Activated CD4-positive, alpha-beta T cell treated with anti-CD3 and anti-CD28 coated beads for 48 hours (primary cell): ENCODE measurements at regions not wholly inside any gene's neighbourhood (a gene's known extent, or its start where the extent isn't known, plus 50 kb on each side); places are given as distances from the start of the nearest gene placed in this dataset.
"Not testable (repeated sequence)": the region's sequence is repeated elsewhere in the genome, so short reads cannot be mapped to it uniquely, and the experiment has no call there.

ENCODE experiments used
- DNase-seq: peaks from one replicate; pipeline ENCODE4 v3.0.0-alpha.2; 2020

DNA sequence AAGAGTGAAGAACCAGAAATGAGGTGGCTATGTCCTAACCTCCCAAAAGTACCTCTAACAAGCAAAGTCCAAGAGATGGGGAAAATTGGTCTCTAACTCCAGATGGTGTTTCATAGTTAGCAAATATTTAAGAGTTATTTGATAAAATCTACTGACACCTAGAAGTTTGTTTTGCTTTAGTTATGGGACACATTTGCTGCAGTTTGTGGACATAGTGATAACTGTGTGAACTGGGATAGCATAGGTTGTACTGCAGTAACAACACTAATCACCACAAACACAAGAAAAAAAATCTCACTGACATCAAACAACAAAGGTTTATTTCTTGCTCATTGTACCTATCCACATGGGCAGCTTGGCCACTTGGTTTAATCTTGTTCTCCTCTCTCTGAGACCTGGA, 965.0 kb upstream of the SPRY2 start:
- no peak for DNase-seq

DNA sequence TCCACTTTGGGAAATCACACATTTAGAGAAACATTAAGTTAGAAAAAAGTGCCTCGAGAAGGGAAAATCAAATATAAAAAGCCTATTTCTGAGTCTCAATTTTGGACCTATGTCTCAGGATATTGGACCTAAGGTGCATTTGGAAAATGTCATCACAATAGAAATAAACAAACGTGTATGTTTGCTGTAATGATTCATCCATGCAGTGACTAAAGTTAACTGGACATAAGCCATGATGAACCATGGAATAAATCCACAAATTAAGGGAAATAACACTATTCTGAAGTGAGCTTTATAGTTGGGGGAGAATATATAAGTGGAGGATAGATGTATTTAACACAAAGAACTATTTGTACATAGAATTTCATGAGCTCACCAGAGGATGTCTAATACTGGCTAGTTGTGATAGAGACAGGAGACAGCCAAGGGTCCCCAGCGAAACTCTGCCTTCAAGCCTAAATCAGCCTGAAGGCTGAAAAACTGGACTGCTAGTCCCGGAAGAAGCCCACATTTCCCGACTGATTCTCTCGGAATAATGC, 963.3 kb upstream of the SPRY2 start:
- no peak for DNase-seq

DNA sequence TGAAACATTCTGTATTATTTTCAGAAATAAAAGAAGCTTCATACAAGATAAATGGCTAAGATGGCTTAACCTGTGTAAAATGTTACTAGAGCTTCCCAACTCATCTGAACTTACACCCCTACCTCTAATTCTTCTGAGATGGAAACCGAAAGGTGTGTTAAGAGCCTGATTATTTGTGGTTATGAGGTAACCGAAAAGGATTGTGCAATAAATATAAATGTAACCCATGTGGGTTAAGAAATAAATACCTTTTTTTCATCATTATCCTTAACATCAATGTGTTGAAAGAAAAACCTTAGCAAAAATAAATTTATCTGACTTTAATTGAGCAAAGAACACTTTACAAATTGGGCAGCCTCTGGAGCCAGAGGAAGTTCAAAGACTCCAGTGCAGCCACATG, 961.8 kb upstream of the SPRY2 start:
- DNase-seq = no peak

DNA sequence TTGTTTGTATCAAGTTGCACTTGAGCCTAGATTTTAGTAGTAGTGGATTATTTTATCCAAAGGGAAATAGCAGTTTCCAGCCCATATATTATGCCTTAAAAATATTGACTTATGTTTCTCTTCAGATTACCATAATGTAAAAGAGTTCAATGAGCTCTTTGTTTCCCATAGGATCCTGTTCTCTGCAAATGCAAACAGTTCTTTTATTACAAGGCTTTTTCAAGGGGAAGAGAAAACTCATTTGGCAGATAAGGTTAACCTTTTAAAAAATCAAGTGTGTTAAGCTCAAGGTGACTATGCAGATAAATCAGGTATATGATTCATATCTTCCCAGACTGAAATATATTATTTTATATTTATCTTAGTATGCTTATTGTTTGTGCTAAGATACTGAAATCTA, 961.2 kb upstream of the SPRY2 start:
- DNase-seq = no peak

DNA sequence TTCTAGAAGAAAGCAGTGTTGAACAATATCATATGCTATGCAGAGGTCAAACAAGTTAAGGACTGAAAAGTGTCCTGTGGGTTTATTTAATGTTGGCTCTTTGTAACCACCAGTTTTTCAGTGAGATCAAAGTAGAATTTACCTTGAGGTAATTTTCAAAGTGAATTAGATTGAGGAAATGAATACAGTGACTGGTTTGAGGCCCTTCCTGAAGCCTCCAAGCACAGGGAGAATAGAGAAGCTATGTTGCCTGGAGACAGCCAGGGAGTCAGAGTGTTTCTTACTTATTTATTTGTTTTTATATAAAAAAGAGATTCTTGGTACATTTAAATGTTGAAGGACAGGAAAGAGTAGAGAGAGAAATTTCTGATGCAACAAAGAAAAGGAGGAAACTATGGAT, 954.3 kb upstream of the SPRY2 start:
- no peak for DNase-seq

DNA sequence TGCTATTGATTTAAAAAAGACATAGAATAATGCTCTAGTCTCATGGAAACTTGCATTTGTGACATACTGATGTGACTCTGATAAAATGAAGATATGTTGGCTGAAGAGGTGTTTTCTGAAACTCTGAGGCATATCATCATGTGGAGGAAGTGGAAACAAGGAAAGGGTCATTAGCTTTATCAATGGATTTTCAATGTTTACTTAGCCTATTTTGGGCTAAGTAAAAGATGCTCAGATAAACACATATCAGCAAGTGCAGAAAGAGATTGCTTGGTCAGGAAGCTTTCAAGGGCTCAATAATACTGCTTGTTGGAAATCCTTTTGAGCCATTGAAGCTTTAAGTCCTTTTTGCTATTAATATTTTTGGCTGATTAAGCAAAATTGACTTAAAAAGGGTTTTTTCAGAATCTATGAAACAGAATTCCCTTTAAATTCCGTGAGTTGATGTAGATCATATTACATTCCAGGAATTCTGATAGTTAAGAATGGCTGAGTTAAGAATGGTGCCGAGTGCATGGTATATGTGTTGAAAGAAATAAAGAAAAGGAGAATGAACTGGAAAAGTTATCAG, 952.8 kb upstream of the SPRY2 start:
- DNase-seq = no peak

DNA sequence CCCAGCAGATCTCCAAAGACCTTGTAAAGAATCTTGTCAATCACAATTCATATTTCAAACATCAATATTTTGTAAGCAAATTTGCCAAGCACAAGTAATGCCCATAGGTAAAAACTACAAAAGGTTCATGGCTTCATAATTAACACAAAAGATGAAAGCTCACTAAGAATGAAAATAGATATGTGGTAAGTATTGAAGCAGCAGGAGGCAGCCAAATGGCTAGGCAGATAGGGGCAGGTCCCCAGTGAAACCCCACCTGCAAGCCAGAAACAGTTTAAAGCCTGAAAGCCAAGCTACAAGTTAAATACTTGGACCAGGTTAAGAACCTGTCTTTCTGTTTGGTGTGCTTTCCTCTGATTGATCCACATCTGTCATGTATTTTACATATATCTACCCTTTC, 942.6 kb upstream of the SPRY2 start:
- no peak for DNase-seq

DNA sequence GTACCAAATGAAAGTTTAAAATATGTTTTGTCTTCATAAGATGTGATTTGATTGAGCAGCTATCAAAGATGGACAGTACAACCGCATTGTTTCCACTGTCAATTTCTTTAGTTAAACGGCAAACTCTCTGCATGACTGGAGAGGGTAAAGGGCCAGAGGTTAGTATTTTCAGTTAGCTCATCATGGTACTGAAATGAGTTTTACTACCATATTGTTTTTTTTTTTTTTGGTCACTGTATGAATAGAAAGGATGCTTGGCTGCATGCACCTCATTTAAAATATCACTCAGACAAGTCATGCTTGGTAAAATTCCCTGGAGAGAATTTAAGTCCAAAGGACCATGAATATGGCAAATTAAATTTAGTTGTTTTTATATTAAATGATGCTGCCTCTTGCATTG, 942.1 kb upstream of the SPRY2 start:
- DNase-seq = no peak

DNA sequence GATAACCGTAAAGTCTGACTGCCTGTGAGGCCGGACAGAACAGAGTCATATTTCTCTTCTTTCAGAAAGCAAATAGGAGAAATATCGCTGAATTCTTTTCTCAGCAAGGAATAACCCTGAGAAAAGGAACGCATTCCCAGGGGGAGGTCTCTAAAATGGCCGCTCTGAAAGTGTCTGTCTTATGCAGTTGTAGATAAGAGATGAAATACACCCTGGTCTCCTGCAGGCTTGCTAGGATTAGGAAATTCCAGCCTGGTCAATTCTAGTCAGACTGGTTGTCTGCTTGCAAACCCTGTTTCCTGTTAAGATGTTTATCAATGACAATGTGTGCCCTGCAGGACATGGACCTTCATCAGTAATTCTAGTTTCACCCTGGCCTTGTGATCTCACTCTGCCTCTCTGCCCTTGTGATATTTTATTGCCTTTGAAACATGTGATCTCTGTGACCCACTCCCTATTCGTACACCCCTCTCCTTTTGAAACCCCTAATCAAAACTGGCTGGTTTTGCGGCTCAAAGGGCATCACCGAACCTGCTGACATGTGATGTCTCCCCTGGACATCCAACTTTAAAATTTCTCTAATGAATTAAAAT, 934.8 kb upstream of the SPRY2 start:
- no peak for DNase-seq

DNA sequence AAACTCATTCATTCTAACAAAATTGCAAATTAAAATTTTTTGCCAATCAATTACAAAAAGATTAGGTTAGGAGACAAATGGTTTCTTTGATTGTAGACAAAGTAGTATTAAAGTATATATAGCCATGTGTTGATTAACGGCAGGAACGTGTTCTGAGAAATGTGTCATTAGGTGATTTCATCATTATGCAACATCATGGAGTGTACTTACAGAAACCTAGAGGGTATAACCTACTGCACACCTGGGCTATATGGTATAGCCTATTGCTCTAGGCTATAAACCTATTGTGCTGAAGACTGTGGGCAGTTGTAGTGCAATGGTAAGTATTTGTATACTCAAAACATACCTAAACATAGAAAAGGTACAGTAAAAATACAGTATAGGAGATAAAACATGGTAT, 906.8 kb upstream of the SPRY2 start:
- DNase-seq = no peak

DNA sequence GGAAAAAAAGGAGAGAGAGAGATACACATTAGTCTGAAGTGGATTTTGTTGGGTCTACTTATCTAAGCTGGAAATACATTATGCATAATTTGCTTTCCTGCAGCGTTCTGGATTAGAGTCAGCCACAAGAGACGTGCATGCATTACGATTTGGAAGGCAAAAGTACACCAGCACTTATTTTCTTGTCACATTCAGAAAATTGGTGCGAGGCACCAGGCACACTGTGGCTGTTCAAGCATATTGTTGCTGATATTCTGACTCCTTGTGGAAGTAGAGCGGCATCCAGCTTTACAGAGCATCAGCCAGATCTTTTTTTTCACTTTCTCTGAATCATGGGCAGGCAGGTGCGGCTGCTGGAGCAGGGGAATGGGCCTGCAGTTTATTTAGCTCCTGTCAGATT, 905.6 kb upstream of the SPRY2 start:
- DNase-seq = no peak

DNA sequence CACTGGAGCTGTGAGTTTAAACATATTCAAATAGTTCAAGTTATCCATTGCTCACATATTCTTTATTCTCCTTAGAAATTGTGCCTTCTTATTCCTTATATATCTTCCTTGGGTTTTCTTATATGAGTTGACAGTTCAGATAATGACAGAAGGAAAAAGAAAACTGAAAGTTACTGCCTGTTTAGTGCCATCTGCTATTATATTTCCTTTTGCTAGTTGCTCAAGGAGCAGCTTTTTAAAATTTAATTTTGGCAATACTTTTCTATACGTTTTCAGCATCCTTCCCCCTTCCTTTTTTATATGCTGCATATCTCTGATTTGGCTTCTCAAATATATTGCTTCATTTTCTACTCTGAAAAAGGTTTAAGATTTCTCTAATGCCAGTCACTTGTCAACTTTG, 903.1 kb upstream of the SPRY2 start:
- DNase-seq = no peak

DNA sequence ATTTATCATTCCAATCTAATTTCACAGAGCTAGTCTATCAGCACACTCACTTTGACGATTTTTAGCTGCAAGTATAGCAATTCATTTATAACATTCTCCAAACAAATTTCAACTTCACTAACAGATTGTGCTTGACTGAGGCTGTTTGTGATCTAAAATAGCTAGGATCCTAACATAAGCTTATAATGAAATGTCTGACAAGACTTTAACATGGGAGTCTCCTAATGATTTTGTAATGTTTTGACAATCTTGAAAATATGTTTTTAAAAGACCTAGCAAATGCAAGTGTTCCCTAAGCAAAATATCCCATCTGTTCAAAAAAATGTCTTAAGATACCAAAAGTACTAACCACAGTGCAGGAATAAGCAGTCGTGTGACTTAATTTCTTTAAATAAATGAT, 889.5 kb upstream of the SPRY2 start:
- DNase-seq = no peak

DNA sequence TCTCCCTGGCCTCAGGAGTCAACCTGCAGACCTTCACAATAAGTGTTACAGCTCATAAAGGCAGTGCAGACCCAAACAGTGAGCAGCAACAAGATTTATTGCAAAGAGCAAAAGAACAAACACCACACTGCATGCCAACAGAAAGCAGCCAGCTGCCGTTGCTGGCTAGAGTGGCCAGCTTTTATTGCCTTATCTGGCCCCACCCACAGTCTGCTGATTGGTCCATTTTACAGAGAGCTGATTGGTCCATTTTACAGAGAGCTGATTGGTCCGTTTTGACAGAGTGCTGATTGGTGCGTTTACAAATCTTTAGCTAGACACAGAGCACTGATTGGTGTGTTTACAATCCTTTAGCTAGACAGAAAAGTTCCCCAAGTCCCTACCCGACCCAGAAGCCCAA, 885.9 kb upstream of the SPRY2 start:
- DNase-seq = not testable (repeated sequence)

DNA sequence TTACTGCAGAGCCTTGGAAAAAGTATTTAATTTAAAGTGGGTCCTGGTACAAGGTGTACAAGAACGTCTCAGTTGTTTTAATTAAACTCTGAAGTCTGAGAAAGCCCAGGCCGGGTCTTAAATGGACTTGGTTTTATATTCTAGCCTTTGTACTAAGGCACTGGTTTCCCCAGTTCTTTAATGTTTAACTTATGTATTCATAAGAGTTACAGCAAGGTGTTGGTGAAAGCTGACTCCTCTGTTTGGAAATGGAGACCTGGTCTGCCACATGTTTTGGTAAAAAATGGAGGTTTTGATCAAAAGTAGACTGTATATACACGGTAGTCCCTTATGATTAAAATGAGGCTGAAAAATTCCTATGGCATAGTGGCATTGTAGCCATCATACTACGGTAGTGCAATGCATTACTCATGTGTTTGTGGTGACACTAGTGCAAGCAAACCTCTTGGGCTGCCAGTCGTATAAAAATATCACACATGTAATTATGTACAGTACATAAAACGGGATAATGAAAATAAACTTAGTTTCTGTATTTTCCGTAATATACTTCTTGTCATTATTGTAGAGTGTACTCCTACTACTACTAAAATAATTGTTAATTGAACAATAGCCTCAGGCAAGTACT, 883.4 kb upstream of the SPRY2 start:
- DNase-seq = no peak

DNA sequence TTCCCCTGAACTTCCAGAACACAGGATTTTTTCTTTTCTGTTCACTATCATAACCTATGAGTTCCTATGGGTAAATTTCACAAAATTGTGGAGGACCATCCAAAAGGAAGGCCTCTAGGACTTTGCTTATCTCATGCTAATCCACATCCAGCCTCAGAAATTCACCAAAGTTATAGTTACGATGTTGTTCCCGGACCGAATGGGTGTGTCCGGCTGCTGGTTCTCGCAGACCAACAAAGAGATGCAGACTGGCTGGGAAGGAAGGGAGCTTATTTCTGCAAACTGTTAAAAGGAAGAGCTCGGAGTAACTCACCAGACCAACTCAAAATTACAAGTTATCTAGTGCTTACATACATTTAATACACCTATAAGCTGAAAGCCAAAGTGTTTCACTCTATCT, 882.9 kb upstream of the SPRY2 start:
- DNase-seq = no peak

DNA sequence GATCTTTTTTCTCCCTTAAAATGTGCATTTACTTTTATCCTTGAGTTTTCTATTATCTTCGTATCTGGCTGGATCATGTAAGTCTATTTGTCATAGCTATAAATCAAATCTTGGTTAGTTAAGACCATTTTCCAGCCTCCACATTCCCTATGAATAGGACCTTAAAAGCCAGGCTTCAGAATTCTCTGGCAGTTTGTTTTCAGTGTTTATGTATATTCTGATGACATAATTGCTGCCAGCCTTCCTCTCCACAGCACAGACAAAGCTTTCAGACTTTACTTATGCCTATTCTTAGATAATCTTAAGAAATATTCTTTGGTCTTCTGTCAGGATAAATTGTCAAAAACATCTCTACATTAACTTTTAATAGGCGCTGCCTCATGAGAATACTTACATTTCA, 870.8 kb upstream of the SPRY2 start:
- DNase-seq = no peak

DNA sequence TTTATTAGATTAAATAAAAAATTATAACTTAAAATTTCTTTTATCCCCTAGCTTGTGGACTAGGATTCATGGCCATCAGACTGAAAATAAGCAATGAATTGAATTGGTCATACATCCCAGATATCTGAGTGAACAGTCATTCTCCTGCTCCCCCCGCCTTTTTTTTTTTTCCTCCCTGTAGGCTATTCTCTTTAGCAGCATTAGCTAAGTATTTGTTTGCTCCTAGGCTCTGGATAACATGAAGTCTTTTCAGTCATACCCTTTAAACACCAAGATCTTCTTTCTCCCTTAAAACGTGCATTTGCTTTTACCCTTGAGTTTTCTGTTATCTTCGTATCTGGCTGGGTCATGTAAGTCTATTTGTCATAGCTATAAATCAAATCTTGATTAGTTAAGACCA, 866.7 kb upstream of the SPRY2 start:
- DNase-seq = no peak

DNA sequence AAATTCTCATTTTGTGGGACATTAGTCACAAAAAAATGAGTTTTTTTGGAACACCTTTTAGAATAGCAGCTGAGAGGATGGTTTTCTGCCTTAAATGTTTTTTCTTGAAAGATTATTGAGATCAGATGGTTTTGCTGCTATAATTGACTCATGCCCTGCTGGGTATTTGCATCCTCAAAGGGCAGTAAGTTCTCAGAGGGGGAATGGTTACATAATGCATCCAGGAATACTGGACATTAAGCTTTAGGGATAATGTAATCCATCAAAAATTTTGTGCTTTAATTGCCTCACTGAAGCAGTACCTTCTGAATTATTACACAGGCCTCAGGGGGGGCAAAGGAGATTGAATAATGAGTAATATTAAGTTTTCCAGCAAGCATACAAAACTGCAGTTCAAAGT, 866.3 kb upstream of the SPRY2 start:
- no peak for DNase-seq

DNA sequence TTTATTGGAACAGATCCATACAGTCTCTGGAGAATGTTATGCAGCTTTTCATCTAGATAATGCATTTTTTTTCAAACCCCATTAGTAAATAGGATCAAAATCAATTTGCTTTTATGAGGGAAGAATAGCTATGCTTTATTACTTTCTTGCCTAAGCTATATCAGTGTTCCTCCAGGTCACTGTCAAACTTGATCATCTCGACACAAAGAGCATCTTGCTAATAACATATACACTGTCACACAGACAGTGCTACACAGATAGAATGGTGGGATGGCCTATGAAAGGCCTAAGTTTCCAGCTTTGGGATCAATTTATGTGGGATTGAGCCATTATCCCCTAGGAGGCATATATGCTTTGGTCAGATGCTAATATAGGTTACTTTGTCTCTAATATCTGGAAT, 862.9 kb upstream of the SPRY2 start:
- DNase-seq = no peak

DNA sequence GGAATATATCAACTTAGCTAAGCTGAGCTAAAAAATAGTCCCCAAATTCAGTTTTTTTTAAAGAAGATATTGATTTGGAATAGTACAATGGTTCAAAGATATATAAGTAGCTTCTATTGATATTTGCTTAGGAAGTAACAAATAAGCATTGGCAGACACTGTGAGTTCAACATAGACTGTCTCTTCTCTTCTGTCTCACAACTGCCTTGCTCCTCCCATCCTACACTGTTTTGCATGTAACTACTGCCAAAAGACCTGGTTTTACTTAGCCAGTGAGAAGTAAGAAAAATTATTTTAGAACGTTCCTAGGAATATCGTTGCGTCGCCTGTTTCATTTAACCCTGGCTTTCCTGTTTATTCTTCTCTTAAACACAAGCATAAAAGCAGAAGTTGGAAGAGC, 859.0 kb upstream of the SPRY2 start:
- DNase-seq = no peak

DNA sequence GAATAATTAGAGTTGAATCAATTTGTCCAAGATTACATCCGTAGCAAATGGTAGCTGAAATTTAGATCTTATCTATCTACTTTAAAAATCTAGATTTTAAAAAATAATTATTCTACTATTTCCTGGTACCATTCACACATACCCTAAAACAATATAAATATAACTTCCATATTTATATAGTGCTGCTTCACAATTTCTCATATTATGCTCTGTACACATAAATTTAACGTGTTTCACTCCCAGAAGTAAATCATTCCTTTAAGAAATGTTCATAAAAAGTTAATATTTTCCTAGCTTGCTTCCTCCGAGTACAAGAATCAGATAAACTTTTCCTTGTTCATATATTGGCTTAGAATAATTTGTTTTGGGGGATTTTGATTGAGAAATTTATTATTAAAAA, 857.0 kb upstream of the SPRY2 start:
- DNase-seq = no peak

DNA sequence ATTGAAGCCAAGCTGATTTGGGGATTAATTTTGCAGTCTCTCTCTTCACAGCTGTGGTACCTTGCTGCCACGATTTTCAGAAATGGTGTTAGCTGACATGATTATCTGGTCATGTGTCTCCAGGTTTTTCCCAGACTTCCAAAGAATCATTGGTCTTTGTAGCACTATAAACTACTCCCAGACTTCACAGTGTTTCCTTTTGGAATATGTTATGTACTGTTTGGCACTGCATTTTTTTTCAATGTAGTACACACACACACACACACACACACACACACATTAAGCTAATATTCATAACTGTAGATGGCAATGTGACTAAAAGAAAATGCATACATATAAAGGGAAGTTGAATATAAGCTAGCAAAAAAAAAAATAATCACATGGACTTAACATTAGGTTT, 856.6 kb upstream of the SPRY2 start:
- no peak for DNase-seq

DNA sequence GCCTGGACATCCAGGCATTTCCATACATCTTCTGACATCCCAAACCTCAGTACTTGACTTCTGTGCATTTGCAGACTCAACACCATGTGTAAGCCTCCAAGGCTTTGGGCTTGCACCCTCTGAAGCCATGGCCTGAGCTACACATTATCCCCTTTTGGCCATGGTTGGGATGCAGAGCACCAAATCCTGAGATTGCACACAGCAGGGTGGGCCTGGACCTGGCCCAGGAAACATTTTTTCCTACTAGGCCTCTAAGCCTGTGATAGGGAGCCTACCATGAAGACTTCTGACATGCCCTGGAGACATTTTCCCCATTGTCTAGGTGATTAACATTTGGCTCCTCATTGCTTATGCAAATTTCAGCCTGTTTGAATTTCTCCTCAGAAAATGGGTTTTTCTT, 853.4 kb upstream of the SPRY2 start:
- no peak for DNase-seq
